ENCODE measurements at regions not wholly inside any gene's neighbourhood (a gene's known extent, or its start where the extent isn't known, plus 50 kb on each side); places are given as distances from the start of the nearest gene placed in this dataset.
"Not testable (repeated sequence)": the region's sequence is repeated elsewhere in the genome, so short reads cannot be mapped to it uniquely, and the experiment has no call there.

- DNase-seq = peak; percentile 18
These were observed 69.5 kb upstream of the MBNL1 start for GRCh38 chr3:152199102-152199840.

GRCh38 chr3:152200476-152201420 is 68.0 kb upstream of the MBNL1 start:
- no peak for DNase-seq

GRCh38 chr3:152202976-152203626 is 65.6 kb upstream of the MBNL1 start:
- no peak for DNase-seq

- no peak for DNase-seq
These were observed 65.1 kb upstream of the MBNL1 start for GRCh38 chr3:152203652-152204051.

GRCh38 chr3:152204218-152204617 is 64.5 kb upstream of the MBNL1 start:
- DNase-seq = no peak

GRCh38 chr3:152205097-152205593 is 63.6 kb upstream of the MBNL1 start:
- peak; percentile 18 for DNase-seq

- no peak for DNase-seq
These were observed 62.4 kb upstream of the MBNL1 start for GRCh38 chr3:152206243-152206760.

GRCh38 chr3:152208439-152208838 is 60.3 kb upstream of the MBNL1 start:
- DNase-seq = no peak

- DNase-seq = no peak
These were observed 59.7 kb upstream of the MBNL1 start for GRCh38 chr3:152209060-152209459.

GRCh38 chr3:152209776-152210175 is 59.0 kb upstream of the MBNL1 start:
- no peak for DNase-seq

- no peak for DNase-seq
These were observed 58.0 kb upstream of the MBNL1 start for GRCh38 chr3:152210697-152211096.

GRCh38 chr3:152211655-152212054 is 57.1 kb upstream of the MBNL1 start:
- DNase-seq = no peak

GRCh38 chr3:152213203-152213602 is 55.5 kb upstream of the MBNL1 start:
- no peak for DNase-seq

- DNase-seq = no peak
These were observed 54.8 kb upstream of the MBNL1 start for GRCh38 chr3:152213938-152214337.

GRCh38 chr3:152216960-152217865 is 51.5 kb upstream of the MBNL1 start:
- DNase-seq = not testable (repeated sequence)

GRCh38 chr3:152218602-152219001 is 50.1 kb upstream of the MBNL1 start:
- DNase-seq = no peak

Data from CD4-positive, alpha-beta T cell treated with Interleukin-15 for 1 hour (primary cell).